Neural cell (in vitro differentiated cells): ENCODE measurements at regions not wholly inside any gene's neighbourhood (a gene's known extent, or its start where the extent isn't known, plus 50 kb on each side); places are given as distances from the start of the nearest gene placed in this dataset.

Experiments
- H2AFZ ChIP-seq: fragments of 200-600, 300-800 bp; sonication (generic), shearing (Covaris generic); 2 replicates; pipeline ENCODE4 v1.6.0; 2014; ENCODE audit warnings: low read depth, mild to moderate bottlenecking, antibody characterized with exemption, low read length, moderate library complexity
- H3F3A ChIP-seq: fragments of 200-600 bp; shearing (Covaris generic); 2 replicates; pipeline ENCODE4 v1.6.1; 2016; ENCODE audit warnings: mild to moderate bottlenecking, moderate library complexity, mixed read lengths, antibody characterized with exemption, low read length; ENCODE audit not compliant: insufficient read depth, poor library complexity, severe bottlenecking
- H3K27ac ChIP-seq: fragments of 200-600, 300-800 bp; sonication (generic), shearing (Covaris generic); 2 replicates; pipeline ENCODE4 v1.5.1; 2014; ENCODE audit warnings: mild to moderate bottlenecking, low read length, moderate library complexity
- H3K27me3 ChIP-seq: fragments of 300-800, 200-600 bp; sonication (generic), shearing (Covaris generic); 2 replicates; pipeline ENCODE4 v1.6.0; 2014; ENCODE audit warnings: mild to moderate bottlenecking, low read depth, low read length, moderate library complexity; ENCODE audit not compliant: insufficient read depth
- H3K36me3 ChIP-seq: fragments of 300-800, 200-600 bp; sonication (generic), shearing (Covaris generic); 2 replicates; pipeline ENCODE4 v1.5.1; 2014; ENCODE audit warnings: mild to moderate bottlenecking, antibody characterized with exemption, low read length, moderate library complexity; ENCODE audit not compliant: insufficient read depth
- H3K4me2 ChIP-seq: fragments of 300-800, 200-600 bp; sonication (generic), shearing (Covaris generic); 2 replicates; pipeline ENCODE4 v1.6.0; 2014; ENCODE audit warnings: mild to moderate bottlenecking, low read length
- H3K4me3 ChIP-seq: fragments of 300-800, 200-600 bp; sonication (generic), shearing (Covaris generic); 2 replicates; pipeline ENCODE4 v1.5.1; 2014; ENCODE audit warnings: mild to moderate bottlenecking, low read length, moderate library complexity
- H3K79me2 ChIP-seq: fragments of 200-600 bp; shearing (Covaris generic); replicated peaks from 2 replicates; pipeline ENCODE4 v1.6.0; 2014; ENCODE audit warnings: mild to moderate bottlenecking, low read length, moderate library complexity; ENCODE audit not compliant: insufficient read depth
- H3K9ac ChIP-seq: fragments of 300-800, 200-600 bp; sonication (generic), shearing (Covaris generic); 2 replicates; pipeline ENCODE4 v1.6.1; 2016; ENCODE audit warnings: mild to moderate bottlenecking, low read length, mixed read lengths
- H3K9me2 ChIP-seq: fragments of 200-600 bp; shearing (Covaris generic); 2 replicates; pipeline ENCODE4 v1.6.1; 2016; ENCODE audit warnings: mild to moderate bottlenecking, low read length, mixed read lengths; ENCODE audit not compliant: insufficient read depth
- H3K9me3 ChIP-seq: fragments of 200-600, 300-800 bp; sonication (generic), shearing (Covaris generic); 2 replicates; pipeline ENCODE4 v1.6.1; 2016; ENCODE audit warnings: mild to moderate bottlenecking, mixed run types, low read length, moderate library complexity, mixed read lengths
- H4K20me1 ChIP-seq: fragments of 200-600 bp; shearing (Covaris generic); 2 replicates; pipeline ENCODE4 v1.6.1; 2016; ENCODE audit warnings: mild to moderate bottlenecking, mixed run types; ENCODE audit not compliant: insufficient read depth
- CTCF ChIP-seq: fragments of 450-650 bp; IDR thresholded peaks from 2 replicates; pipeline ENCODE4 v1.5.1; 2014; ENCODE audit warnings: antibody characterized with exemption, mild to moderate bottlenecking, moderate library complexity; ENCODE audit not compliant: poor library complexity, severe bottlenecking
- EP300 ChIP-seq: fragments of 450-650 bp; conservative IDR thresholded peaks from 2 replicates; pipeline ENCODE4 v1.6.1; 2014; ENCODE audit warnings: antibody characterized with exemption, mild to moderate bottlenecking, moderate library complexity; ENCODE audit not compliant: poor library complexity, severe bottlenecking
- EZH2 ChIP-seq: fragments of 200-600, 300-800 bp; shearing (Covaris generic), sonication (generic); IDR thresholded peaks from 2 replicates; pipeline ENCODE4 v1.6.1; 2014; ENCODE audit warnings: antibody characterized with exemption, low read length, borderline replicate concordance, mild to moderate bottlenecking; ENCODE audit not compliant: insufficient read depth, poor library complexity, severe bottlenecking
- MXI1 ChIP-seq: fragments of 450-650 bp; conservative IDR thresholded peaks from 2 replicates; pipeline ENCODE4 v1.6.1; 2014; ENCODE audit warnings: antibody characterized with exemption, mild to moderate bottlenecking; ENCODE audit not compliant: poor library complexity, severe bottlenecking
- POLR2AphosphoS5 ChIP-seq: IDR thresholded peaks from 2 replicates; pipeline ENCODE4 v1.6.1; 2012
- RAD21 ChIP-seq: fragments of 450-650 bp; conservative IDR thresholded peaks from 2 replicates; pipeline ENCODE4 v1.6.1; 2014; ENCODE audit warnings: antibody characterized with exemption, mild to moderate bottlenecking, moderate library complexity
- REST ChIP-seq: IDR thresholded peaks from 2 replicates; pipeline ENCODE4 v1.6.1; 2012; ENCODE audit warnings: borderline replicate concordance
- SMC3 ChIP-seq: fragments of 450-650 bp; conservative IDR thresholded peaks from 2 replicates; pipeline ENCODE4 v1.6.1; 2014; ENCODE audit warnings: antibody characterized with exemption, mild to moderate bottlenecking, moderate library complexity; ENCODE audit not compliant: poor library complexity
- TAF1 ChIP-seq: IDR thresholded peaks from 2 replicates; pipeline ENCODE4 v1.6.1; 2012; ENCODE audit warnings: low read depth

DNA sequence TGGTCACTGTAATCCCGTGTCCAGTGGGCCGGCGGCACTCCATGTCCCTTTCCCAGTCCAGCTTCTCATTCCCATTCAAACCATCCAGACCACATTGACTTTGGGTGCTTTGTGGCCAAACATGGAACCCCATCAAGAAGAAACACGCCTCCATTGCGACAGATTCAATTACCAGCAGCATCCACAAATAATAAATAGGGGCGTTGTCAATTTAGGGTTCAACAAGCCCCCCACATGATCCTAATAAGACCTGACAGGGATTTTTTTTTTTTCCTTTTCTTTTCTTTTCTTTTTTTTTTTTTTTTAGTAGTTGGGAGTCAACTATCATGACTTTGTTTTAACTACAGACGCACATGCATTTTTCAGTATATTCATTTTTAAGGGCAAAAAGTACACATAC lies 149.4 kb downstream of the DICER1 start:
- H3K9me2 ChIP-seq: no peaks in the 10 kb centered on the region
- no peaks in the 10 kb centered on the region for H3K79me2 ChIP-seq
- H3K36me3 ChIP-seq: no peaks in the 10 kb centered on the region
- peaks cover 59% of the 10 kb centered on the region for H3K27me3 ChIP-seq
- no peak overlapping the region for H2AFZ ChIP-seq
- H3K4me2 ChIP-seq: no peak overlapping the region
- H3K4me3 ChIP-seq: no peak overlapping the region
- no peaks in the 10 kb centered on the region for H3F3A ChIP-seq
- H3K9me3 ChIP-seq: no peaks in the 10 kb centered on the region
- TF ChIP-seq EP300 (no peak), REST (no peak), EZH2 (no peak), CTCF (no peak), MXI1 (no peak), SMC3 (no peak), RAD21 (no peak), POLR2AphosphoS5 (no peak), TAF1 (no peak)
- H3K27ac ChIP-seq: no peak overlapping the region
- no peaks in the 10 kb centered on the region for H4K20me1 ChIP-seq
- no peak overlapping the region for H3K9ac ChIP-seq

GRCh38 chr14:95006479-95006878 lies 150.8 kb downstream of the DICER1 start:
- Histone ChIP-seq H3K79me2 (no peaks in the 10 kb centered on the region), H3K36me3 (no peaks in the 10 kb centered on the region), H3K4me3 (no peak overlapping the region), H3K4me2 (no peak overlapping the region), H3K27me3 (peaks cover 58% of the 10 kb centered on the region), H3F3A (no peaks in the 10 kb centered on the region), H3K9me2 (no peaks in the 10 kb centered on the region), H3K9ac (no peak overlapping the region), H3K27ac (no peak overlapping the region), H2AFZ (no peak overlapping the region), H4K20me1 (no peaks in the 10 kb centered on the region), H3K9me3 (no peaks in the 10 kb centered on the region)
- TF ChIP-seq POLR2AphosphoS5: no peak
- no peak for TF ChIP-seq TAF1
- TF ChIP-seq EZH2: no peak

GRCh38 chr14:95006051-95006450 lies 151.3 kb downstream of the DICER1 start:
- no peaks in the 10 kb centered on the region for H3F3A ChIP-seq
- H2AFZ ChIP-seq: no peak overlapping the region
- no peaks in the 10 kb centered on the region for H3K36me3 ChIP-seq
- no peaks in the 10 kb centered on the region for H3K9me3 ChIP-seq
- no peaks in the 10 kb centered on the region for H3K79me2 ChIP-seq
- H3K4me2 ChIP-seq: no peak overlapping the region
- no peak for TF ChIP-seq TAF1
- no peak for TF ChIP-seq REST
- TF ChIP-seq SMC3: no peak
- no peak for TF ChIP-seq CTCF
- TF ChIP-seq EP300: no peak
- TF ChIP-seq MXI1: no peak
- TF ChIP-seq RAD21: no peak
- no peak for TF ChIP-seq POLR2AphosphoS5
- no peaks in the 10 kb centered on the region for H3K9me2 ChIP-seq
- no peaks in the 10 kb centered on the region for H4K20me1 ChIP-seq
- peaks cover 59% of the 10 kb centered on the region for H3K27me3 ChIP-seq
- H3K4me3 ChIP-seq: no peak overlapping the region
- no peak overlapping the region for H3K9ac ChIP-seq
- H3K27ac ChIP-seq: no peak overlapping the region
